ENCODE measurements at regions not wholly inside any gene's neighbourhood (a gene's known extent, or its start where the extent isn't known, plus 50 kb on each side); places are given as distances from the start of the nearest gene placed in this dataset.

DNA sequence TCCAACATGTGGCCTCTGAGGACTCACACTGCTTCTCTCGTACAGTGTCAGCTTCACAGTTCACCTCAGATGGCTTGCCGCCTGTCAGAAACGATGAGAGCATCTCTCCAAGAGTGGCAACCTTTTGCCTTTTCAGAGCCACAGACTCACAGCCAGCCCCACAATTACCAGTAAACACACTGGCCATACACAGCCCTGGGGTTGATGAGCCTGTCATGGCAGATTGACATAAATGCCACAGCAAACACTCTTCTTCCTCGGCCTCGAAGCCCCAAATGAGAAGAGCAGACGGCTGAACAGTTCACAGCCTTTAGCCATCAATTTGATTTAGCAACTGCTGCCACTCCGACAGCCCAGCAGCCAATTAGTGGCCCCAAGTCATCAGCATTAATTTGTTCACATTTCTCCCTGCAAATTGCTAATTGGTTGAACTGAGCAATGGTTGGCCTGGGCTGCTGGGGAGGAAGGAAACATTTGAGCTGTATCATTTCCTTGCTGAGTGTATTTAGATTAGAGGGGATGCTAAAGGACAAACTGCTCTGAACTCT is 1142.9 kb downstream of the SORCS3 start:
- ChIA-PET POLR2A (no interaction called here), CTCF (no interaction called here)
- intact Hi-C loops (cut with DNase I, micrococcal nuclease): no loop called here
- H3K27ac Mint-ChIP-seq: no peak overlapping the region
- H3K27ac ChIP-seq (ENCODE audit: low read depth in 1 of 2, low read length in 2 of 2): no peak overlapping the region
- no peak overlapping the region for H3K4me3 Mint-ChIP-seq
- peaks cover 5% of the 10 kb centered on the region for H3K9me3 Mint-ChIP-seq
- no peaks in the 10 kb centered on the region for H3K36me3 ChIP-seq (ENCODE audit: insufficient read depth, low read length)
- TF ChIP-seq, protein P1, sequence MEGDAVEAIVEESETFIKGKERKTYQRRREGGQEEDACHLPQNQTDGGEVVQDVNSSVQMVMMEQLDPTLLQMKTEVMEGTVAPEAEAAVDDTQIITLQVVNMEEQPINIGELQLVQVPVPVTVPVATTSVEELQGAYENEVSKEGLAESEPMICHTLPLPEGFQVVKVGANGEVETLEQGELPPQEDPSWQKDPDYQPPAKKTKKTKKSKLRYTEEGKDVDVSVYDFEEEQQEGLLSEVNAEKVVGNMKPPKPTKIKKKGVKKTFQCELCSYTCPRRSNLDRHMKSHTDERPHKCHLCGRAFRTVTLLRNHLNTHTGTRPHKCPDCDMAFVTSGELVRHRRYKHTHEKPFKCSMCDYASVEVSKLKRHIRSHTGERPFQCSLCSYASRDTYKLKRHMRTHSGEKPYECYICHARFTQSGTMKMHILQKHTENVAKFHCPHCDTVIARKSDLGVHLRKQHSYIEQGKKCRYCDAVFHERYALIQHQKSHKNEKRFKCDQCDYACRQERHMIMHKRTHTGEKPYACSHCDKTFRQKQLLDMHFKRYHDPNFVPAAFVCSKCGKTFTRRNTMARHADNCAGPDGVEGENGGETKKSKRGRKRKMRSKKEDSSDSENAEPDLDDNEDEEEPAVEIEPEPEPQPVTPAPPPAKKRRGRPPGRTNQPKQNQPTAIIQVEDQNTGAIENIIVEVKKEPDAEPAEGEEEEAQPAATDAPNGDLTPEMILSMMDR (IDR thresholded peaks at IDR 0.05): no peak
- no peaks in the 10 kb centered on the region for H3K9me3 ChIP-seq (ENCODE audit: control insufficient read depth in 1 of 2, insufficient read depth in 1 of 2, low read length in 2 of 2)
- H3K27me3 ChIP-seq (ENCODE audit: control insufficient read depth in 1 of 2, insufficient read depth in 2 of 2, low read length in 2 of 2): no peaks in the 10 kb centered on the region
- H3K4me3 ChIP-seq (ENCODE audit: low read length): no peak overlapping the region
- ATAC-seq (ENCODE audit: poor library complexity) (no peak), DNase-seq (no peak)
- H3K4me1 ChIP-seq (ENCODE audit: insufficient read depth, low read length): no peaks in the 10 kb centered on the region
- no peaks in the 10 kb centered on the region for H3K36me3 Mint-ChIP-seq (ENCODE audit: low read depth)
- no peaks in the 10 kb centered on the region for H3K4me1 Mint-ChIP-seq (ENCODE audit: low read depth)
- no peaks in the 10 kb centered on the region for H3K27me3 Mint-ChIP-seq

DNA sequence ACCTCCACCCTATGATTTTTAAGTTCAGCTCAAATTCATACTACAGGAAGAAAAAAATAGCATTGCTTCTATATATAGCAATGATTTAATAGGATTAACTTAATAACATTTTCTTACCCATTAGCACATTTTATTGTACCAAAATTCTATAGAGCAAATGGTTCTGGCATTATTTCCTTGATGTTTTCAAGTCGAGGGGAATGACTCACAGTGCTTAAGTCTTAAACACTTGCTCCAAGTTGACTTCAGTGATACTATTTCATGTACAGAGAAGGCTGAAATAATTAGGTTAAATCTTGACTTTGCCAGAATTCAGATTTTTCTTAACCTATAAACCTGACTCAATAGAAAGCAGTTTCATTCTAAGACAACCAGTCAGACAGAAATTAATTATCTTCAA is 1133.8 kb downstream of the SORCS3 start:
- Mint-ChIP-seq H3K27me3 (no peaks in the 10 kb centered on the region), H3K36me3 (ENCODE audit: low read depth) (no peaks in the 10 kb centered on the region), H3K4me3 (no peak overlapping the region), H3K9me3 (peaks cover 3% of the 10 kb centered on the region), H3K4me1 (ENCODE audit: low read depth) (no peaks in the 10 kb centered on the region), H3K27ac (no peak overlapping the region)
- ATAC-seq (ENCODE audit: poor library complexity) (no peak), DNase-seq (no peak)
- H3K27ac ChIP-seq (ENCODE audit: low read depth in 1 of 2, low read length in 2 of 2): no peak overlapping the region
- POLR2A ChIA-PET: no interaction called here
- H3K4me1 ChIP-seq (ENCODE audit: insufficient read depth, low read length): no peaks in the 10 kb centered on the region
- no peaks in the 10 kb centered on the region for H3K36me3 ChIP-seq (ENCODE audit: insufficient read depth, low read length)
- intact Hi-C loops (cut with DNase I, micrococcal nuclease): no loop called here
- CTCF ChIA-PET: no interaction called here
- no peaks in the 10 kb centered on the region for H3K27me3 ChIP-seq (ENCODE audit: control insufficient read depth in 1 of 2, insufficient read depth in 2 of 2, low read length in 2 of 2)
- TF ChIP-seq, protein P1 (IDR thresholded peaks at IDR 0.05): no peak
- H3K4me3 ChIP-seq (ENCODE audit: low read length): no peak overlapping the region
- H3K9me3 ChIP-seq (ENCODE audit: control insufficient read depth in 1 of 2, insufficient read depth in 1 of 2, low read length in 2 of 2): no peaks in the 10 kb centered on the region

DNA sequence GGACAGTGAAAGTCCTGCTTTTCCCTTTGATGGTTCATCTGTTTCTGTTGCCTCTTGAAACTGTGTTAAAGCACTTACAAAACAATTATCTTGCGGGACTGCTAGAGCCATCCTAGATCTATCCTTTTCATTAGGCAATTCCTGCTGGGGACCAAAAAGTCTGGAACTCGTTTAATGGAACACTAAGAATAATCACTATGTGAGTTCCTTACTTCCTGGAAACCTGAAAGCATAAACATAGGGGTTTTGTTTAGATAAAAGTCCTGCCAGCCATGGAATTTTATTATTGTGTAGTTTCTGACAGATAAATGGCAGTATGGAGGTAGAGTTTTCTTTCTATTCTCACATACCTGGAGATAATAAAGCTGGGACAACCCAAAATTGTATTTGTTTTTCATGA is 1133.3 kb downstream of the SORCS3 start:
- TF ChIP-seq, protein P1 (IDR thresholded peaks at IDR 0.05): no peak
- Histone ChIP-seq H3K4me1 (ENCODE audit: insufficient read depth, low read length) (no peaks in the 10 kb centered on the region), H3K36me3 (ENCODE audit: insufficient read depth, low read length) (no peaks in the 10 kb centered on the region), H3K4me3 (ENCODE audit: low read length) (no peak overlapping the region), H3K27me3 (ENCODE audit: control insufficient read depth in 1 of 2, insufficient read depth in 2 of 2, low read length in 2 of 2) (no peaks in the 10 kb centered on the region), H3K9me3 (ENCODE audit: control insufficient read depth in 1 of 2, insufficient read depth in 1 of 2, low read length in 2 of 2) (no peaks in the 10 kb centered on the region), H3K27ac (ENCODE audit: low read depth in 1 of 2, low read length in 2 of 2) (no peak overlapping the region)
- intact Hi-C loops (cut with DNase I, micrococcal nuclease): no loop called here
- DNase-seq (no peak), ATAC-seq (ENCODE audit: poor library complexity) (no peak)
- Mint-ChIP-seq H3K9me3 (peaks cover 3% of the 10 kb centered on the region), H3K27ac (no peak overlapping the region), H3K27me3 (no peaks in the 10 kb centered on the region), H3K36me3 (ENCODE audit: low read depth) (no peaks in the 10 kb centered on the region), H3K4me3 (no peak overlapping the region), H3K4me1 (ENCODE audit: low read depth) (no peaks in the 10 kb centered on the region)
- ChIA-PET POLR2A (no interaction called here), CTCF (no interaction called here)
